ENCODE measurements at regions not wholly inside any gene's neighbourhood (a gene's known extent, or its start where the extent isn't known, plus 50 kb on each side); places are given as distances from the start of the nearest gene placed in this dataset.

GRCh38 chr2:35255826-35256225, 1099.8 kb upstream of the CRIM1 start:
- H3F3A ChIP-seq (ENCODE audit: insufficient read depth, low read length, poor library complexity, severe bottlenecking), result no peaks in the 10 kb centered on the region
- H4K20me1 ChIP-seq (ENCODE audit: insufficient read depth), result no peaks in the 10 kb centered on the region
- no peaks in the 10 kb centered on the region for H3K36me3 ChIP-seq (ENCODE audit: insufficient read depth, low read length)
- H3K9ac ChIP-seq (ENCODE audit: low read length), result no peak overlapping the region
- H3K27ac ChIP-seq (ENCODE audit: low read length), result no peak overlapping the region
- no peaks in the 10 kb centered on the region for H3K9me3 ChIP-seq (ENCODE audit: low read length)
- no peaks in the 10 kb centered on the region for H3K79me2 ChIP-seq (replicated peaks; ENCODE audit: insufficient read depth, low read length)
- H3K27me3 ChIP-seq (ENCODE audit: insufficient read depth, low read depth, low read length), result no peaks in the 10 kb centered on the region
- no peak overlapping the region for H2AFZ ChIP-seq (ENCODE audit: low read depth, low read length)
- H3K9me2 ChIP-seq (ENCODE audit: insufficient read depth, low read length), result no peaks in the 10 kb centered on the region
- no peak for TF ChIP-seq SMC3 (conservative IDR thresholded peaks at IDR 0.05; ENCODE audit: poor library complexity)
- TF ChIP-seq, protein P1, sequence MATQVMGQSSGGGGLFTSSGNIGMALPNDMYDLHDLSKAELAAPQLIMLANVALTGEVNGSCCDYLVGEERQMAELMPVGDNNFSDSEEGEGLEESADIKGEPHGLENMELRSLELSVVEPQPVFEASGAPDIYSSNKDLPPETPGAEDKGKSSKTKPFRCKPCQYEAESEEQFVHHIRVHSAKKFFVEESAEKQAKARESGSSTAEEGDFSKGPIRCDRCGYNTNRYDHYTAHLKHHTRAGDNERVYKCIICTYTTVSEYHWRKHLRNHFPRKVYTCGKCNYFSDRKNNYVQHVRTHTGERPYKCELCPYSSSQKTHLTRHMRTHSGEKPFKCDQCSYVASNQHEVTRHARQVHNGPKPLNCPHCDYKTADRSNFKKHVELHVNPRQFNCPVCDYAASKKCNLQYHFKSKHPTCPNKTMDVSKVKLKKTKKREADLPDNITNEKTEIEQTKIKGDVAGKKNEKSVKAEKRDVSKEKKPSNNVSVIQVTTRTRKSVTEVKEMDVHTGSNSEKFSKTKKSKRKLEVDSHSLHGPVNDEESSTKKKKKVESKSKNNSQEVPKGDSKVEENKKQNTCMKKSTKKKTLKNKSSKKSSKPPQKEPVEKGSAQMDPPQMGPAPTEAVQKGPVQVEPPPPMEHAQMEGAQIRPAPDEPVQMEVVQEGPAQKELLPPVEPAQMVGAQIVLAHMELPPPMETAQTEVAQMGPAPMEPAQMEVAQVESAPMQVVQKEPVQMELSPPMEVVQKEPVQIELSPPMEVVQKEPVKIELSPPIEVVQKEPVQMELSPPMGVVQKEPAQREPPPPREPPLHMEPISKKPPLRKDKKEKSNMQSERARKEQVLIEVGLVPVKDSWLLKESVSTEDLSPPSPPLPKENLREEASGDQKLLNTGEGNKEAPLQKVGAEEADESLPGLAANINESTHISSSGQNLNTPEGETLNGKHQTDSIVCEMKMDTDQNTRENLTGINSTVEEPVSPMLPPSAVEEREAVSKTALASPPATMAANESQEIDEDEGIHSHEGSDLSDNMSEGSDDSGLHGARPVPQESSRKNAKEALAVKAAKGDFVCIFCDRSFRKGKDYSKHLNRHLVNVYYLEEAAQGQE (IDR thresholded peaks at IDR 0.05; ENCODE audit: borderline replicate concordance), result no peak
- no peak overlapping the region for H3K4me3 ChIP-seq (ENCODE audit: low read length)
- no peak overlapping the region for H3K4me2 ChIP-seq (ENCODE audit: low read length)

- H3K9me3 ChIP-seq (ENCODE audit: low read length), result no peaks in the 10 kb centered on the region
- H3K4me2 ChIP-seq (ENCODE audit: low read length), result no peak overlapping the region
- H4K20me1 ChIP-seq (ENCODE audit: insufficient read depth), result no peaks in the 10 kb centered on the region
- no peak overlapping the region for H3K27ac ChIP-seq (ENCODE audit: low read length)
- H3K79me2 ChIP-seq (replicated peaks; ENCODE audit: insufficient read depth, low read length), result no peaks in the 10 kb centered on the region
- H2AFZ ChIP-seq (ENCODE audit: low read depth, low read length), result no peak overlapping the region
- no peaks in the 10 kb centered on the region for H3K27me3 ChIP-seq (ENCODE audit: insufficient read depth, low read depth, low read length)
- no peaks in the 10 kb centered on the region for H3F3A ChIP-seq (ENCODE audit: insufficient read depth, low read length, poor library complexity, severe bottlenecking)
- no peak overlapping the region for H3K9ac ChIP-seq (ENCODE audit: low read length)
- TF ChIP-seq, protein P1 (IDR thresholded peaks at IDR 0.05; ENCODE audit: borderline replicate concordance), result no peak
- no peak for TF ChIP-seq TAF1 (IDR thresholded peaks at IDR 0.05; ENCODE audit: low read depth)
- TF ChIP-seq MXI1 (conservative IDR thresholded peaks at IDR 0.05; ENCODE audit: poor library complexity, severe bottlenecking), result no peak
- no peak for TF ChIP-seq POLR2AphosphoS5 (IDR thresholded peaks at IDR 0.05)
- no peak for TF ChIP-seq EZH2 (IDR thresholded peaks at IDR 0.05; ENCODE audit: borderline replicate concordance, insufficient read depth, low read length, poor library complexity, severe bottlenecking)
- TF ChIP-seq, protein P2, sequence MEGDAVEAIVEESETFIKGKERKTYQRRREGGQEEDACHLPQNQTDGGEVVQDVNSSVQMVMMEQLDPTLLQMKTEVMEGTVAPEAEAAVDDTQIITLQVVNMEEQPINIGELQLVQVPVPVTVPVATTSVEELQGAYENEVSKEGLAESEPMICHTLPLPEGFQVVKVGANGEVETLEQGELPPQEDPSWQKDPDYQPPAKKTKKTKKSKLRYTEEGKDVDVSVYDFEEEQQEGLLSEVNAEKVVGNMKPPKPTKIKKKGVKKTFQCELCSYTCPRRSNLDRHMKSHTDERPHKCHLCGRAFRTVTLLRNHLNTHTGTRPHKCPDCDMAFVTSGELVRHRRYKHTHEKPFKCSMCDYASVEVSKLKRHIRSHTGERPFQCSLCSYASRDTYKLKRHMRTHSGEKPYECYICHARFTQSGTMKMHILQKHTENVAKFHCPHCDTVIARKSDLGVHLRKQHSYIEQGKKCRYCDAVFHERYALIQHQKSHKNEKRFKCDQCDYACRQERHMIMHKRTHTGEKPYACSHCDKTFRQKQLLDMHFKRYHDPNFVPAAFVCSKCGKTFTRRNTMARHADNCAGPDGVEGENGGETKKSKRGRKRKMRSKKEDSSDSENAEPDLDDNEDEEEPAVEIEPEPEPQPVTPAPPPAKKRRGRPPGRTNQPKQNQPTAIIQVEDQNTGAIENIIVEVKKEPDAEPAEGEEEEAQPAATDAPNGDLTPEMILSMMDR (IDR thresholded peaks at IDR 0.05; ENCODE audit: poor library complexity, severe bottlenecking), result no peak
- no peak for TF ChIP-seq SMC3 (conservative IDR thresholded peaks at IDR 0.05; ENCODE audit: poor library complexity)
- TF ChIP-seq EP300 (conservative IDR thresholded peaks at IDR 0.05; ENCODE audit: poor library complexity, severe bottlenecking), result no peak
- no peak for TF ChIP-seq RAD21 (conservative IDR thresholded peaks at IDR 0.05)
- no peak overlapping the region for H3K4me3 ChIP-seq (ENCODE audit: low read length)
- H3K36me3 ChIP-seq (ENCODE audit: insufficient read depth, low read length), result no peaks in the 10 kb centered on the region
- no peaks in the 10 kb centered on the region for H3K9me2 ChIP-seq (ENCODE audit: insufficient read depth, low read length)
These were observed 1104.4 kb upstream of the CRIM1 start for GRCh38 chr2:35251156-35251555.
